GM12892 (cell line): ENCODE measurements at regions not wholly inside any gene's neighbourhood (a gene's known extent, or its start where the extent isn't known, plus 50 kb on each side); places are given as distances from the start of the nearest gene placed in this dataset.

Source experiments
- POLR2A ChIP-seq: IDR thresholded peaks from 2 replicates; pipeline ENCODE4 v1.6.1; 2011; ENCODE audit warnings: low read depth, low read length, control low read depth
- POLR2AphosphoS5 ChIP-seq: IDR thresholded peaks from 2 replicates; pipeline ENCODE4 v1.6.1; 2011; ENCODE audit warnings: low read depth, low read length, control low read depth
- TAF1 ChIP-seq: IDR thresholded peaks from 2 replicates; pipeline ENCODE4 v1.6.1; 2011; ENCODE audit warnings: low read depth, mild to moderate bottlenecking, control low read depth, low read length, borderline replicate concordance

DNA sequence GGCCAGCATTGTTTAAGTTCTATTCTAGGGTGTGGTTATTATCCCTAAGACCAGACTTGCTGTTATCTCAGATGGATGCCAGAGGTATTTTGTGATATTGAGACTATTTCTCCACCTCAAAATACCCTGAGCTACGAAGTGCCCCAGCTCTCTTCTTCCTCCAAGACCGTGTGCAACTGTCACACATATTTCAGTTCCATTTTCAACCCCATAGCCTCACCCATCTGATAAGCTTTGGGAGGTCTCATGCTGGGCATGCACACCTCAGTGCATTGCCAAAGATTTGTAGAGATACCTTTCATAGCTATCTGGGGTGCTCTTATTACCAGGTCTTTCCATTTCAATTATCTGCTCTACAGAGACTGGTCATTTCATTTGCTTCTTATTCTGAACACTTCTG, 815.8 kb upstream of the EYS start:
- TF ChIP-seq POLR2AphosphoS5 (no peak), TAF1 (no peak), POLR2A (no peak)
